GM21367 (cell line): ENCODE measurements at regions not wholly inside any gene's neighbourhood (a gene's known extent, or its start where the extent isn't known, plus 50 kb on each side); places are given as distances from the start of the nearest gene placed in this dataset.

Experiments
- ATAC-seq: cut with Tn5 transposase; IDR thresholded peaks from one replicate; pipeline ENCODE4 v1.9.1; 2021; ENCODE audit not compliant: unreplicated experiment

DNA sequence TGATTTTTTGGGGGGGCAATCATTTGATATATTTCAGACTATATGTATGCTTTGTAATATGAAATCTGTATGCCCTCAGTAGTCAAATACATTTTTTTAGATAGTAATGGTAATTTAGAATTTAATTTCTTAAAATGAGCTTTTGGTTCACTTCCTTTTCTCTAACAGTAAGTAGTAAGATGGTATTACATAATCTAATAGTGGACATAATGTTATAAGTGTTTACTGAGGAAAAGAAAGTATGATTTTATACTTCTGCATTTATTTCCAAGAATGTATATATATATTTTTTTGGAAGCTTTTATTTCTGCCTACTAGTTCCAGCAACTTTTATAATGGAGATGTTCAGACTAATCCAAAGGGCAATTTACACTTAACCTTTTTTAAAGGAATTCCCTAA lies 1450.7 kb upstream of the TENM3 start:
- no peak for ATAC-seq

DNA sequence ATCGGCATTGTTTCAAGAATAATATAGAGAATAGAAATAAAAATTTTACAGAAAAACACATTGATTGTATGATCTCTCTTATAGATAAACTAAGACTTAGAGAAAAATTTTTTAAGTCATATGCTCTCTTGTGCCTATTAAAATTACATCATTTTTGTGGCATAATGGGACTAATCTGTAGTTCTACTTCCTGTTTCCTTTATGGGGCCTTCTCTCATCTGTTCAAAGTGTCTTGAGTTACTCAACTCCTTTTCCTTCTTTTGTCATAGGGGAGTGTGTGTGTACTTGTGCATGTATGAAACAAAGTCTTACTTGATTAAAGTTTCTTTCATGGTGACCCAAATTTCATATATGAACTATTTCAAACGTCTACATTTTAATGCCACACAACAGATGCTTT lies 1448.9 kb upstream of the TENM3 start:
- ATAC-seq = no peak

DNA sequence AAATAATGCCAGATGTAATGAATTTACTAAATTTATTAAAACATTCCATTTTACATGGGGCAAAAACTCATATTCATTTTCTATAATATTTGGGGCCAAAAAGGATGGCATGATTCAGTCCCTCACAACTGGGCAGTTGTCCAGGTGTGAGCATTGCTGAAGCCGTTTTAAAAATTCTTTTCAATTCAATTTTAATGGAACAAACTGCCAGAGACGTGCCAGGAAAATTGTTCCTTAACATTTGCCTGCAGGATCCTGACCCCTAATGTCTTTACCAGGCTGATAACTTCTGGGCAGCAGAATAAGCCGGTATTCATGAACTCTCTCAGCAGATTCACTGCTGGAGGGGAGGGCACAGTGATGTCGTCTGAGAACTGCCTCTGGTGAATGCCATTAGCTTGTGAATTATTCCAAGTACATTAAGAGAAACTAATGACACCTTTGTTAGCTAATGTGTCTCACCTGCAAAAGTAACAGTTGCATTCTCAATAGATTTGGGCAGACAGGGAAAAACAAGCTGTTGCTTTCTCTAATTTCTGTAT lies 1445.1 kb upstream of the TENM3 start:
- ATAC-seq = no peak

DNA sequence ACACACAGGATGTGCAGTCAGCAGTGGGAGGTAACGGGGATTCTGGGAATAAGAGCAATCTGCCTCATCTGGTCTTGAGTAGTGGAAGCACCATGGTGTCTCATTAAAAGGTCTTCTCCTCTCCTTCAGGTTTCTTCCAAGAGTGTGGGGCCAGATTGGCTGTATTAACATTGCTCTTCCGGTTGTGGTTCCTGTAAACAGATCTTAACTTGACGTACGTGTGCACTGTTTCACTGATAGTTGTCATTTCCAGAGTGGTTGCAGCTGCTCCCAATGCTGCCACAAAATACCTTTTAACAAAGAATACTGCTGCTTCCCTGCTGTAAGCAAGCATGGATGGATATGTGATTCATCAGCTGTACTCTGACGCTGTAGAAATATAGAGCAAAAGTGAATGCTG lies 1443.4 kb upstream of the TENM3 start:
- ATAC-seq = no peak

DNA sequence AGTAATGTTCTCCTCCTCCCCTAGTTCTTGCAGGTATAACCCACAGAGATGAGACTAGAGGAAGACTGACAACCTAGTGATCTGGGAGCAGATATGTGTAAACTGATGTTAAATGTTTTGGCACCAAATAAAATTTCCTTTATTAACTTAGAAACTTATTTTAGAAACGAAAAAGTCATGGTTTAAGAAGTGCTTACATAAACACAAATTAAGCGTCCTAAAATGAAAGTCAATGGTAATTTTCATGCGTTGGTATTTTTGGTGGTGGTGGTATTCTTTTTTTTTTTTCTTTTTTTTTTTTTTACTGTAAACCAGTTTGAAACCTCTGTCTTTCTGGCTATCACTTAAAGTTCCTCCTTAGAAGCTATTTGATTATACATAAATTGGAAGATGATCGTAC lies 1438.1 kb upstream of the TENM3 start:
- no peak for ATAC-seq

DNA sequence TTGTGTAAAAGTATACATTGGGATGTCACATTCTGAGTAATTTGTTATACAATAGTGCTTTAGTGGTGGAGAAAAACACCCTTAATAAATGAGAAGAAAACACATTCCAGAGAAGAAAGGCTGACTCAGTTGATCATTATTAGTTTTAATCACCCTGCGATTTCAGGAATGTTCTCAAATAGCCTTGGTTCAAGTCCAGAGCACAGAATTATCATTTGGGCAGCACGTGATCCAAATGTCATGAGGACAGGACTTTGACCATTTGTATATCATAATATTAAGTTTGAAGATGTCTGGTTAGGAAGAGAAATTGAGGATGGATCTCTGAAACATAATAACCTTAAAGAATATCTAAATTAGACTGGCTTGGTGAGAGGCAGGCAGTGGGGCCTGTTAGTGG lies 1434.3 kb upstream of the TENM3 start:
- ATAC-seq = no peak

DNA sequence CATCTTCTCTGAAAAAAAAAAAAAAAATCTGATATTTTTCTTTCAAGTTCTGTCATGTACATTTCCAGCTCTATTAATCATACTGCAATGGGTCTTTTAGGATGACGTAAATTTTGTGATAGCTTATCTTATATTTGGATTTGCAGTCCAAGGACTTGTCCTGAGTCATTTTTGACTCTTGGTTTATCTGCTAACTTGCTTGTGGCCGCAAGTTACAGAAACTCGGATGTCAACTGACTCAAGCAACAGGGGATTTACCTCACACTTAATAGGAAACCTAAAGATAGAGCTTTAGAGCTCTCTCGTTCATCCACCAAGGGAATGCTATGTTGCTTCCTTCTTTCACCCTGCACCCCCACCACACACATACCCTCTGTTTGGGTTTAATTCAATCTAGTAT lies 1433.8 kb upstream of the TENM3 start:
- no peak for ATAC-seq

DNA sequence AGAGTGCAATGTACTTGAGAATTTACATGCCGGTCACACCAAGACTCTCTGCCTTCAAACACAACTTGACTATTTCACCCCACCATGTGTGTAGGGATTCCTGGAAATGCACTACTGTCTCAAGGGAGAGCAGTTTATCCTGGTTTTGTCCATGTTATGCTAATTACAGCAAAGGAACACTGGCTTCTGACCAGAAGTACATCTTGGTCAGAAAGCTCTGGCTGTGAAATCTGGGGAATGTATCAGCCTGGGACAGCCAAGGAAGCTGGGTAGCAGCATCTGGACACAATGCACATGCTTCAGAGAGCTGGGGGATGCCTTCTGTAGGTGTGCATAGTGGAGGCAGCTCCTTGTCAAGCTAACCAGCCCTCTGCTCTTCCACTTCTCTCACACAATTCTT lies 1432.6 kb upstream of the TENM3 start:
- ATAC-seq = no peak

DNA sequence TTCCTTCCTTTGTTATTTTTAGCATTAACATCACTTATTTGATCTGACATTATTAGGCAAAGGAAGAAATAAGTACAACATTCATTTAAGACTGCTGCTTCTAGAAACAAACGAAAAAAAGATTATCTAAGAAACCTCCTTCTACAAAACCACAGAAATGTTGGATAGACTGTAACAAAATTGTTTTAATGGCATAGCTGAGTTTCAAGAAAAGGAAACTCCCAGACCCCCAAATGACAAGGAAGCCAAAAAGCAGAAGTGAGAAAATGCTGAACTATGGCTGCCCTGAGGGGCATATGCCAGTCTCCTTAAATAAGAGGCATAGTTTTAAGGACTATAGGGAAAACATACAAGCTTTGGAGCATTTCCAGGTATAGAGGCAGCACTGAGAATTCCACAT lies 1431.6 kb upstream of the TENM3 start:
- no peak for ATAC-seq

DNA sequence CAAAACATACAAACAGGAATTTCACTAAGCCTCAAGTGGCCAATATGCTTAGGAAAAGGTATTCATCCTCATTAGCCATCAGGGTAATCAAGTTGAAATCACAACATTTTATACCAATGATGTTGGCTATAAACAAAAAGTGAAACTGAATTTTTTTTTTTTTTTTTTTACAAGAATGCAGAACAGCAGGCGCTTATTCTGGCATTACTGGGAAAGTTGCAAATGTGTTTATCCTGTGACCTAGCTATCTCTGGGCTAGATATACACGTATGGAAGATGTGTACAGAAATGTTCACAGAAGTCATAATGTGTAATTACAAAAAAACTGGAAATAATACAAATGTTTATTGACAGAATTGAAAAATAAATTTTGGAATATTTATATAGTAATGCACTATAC lies 1430.4 kb upstream of the TENM3 start:
- ATAC-seq = no peak

DNA sequence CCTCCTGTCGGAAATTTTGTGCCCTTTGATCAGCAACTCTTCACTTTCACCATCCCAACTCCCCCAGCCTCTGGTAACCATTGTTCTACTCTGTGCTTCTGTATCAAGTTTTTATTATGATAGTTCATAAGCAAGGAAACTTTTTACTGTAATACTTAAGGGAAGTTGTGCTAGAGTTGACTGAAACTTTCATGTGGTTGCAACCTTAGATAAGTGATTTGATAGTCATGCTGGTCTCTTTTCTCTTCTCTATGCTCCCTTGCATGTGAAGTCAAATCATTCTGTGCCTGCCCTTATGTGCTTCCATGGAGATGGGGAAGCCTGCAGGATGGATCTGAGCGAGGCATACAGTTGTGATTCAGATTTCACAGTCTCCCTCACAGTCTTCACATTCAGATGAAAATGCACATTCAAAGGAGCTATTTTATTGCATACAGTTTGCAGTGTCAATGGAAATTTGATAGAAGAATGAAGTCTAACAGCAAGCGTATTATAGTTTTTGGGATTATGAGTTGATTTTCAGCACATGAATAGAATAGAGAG lies 1428.3 kb upstream of the TENM3 start:
- ATAC-seq = no peak

DNA sequence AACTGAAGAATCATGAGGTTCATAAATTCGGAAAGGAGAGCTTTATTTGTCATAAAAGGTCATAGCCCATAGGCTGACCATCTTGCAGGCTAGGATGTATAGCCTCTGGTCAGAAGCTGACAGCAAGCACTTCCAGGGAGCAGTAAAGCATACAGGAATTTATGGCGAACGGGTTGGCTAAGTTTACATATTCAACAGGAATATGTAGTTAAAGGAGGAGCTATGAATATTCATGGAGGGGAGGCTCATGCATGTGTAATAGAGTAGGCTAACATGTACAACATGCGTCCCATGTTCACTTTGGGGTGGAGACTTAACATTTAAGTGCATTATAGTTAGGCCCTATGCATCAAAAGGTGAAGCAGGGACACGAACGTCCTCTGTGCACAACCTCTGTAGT lies 1425.7 kb upstream of the TENM3 start:
- no peak for ATAC-seq

DNA sequence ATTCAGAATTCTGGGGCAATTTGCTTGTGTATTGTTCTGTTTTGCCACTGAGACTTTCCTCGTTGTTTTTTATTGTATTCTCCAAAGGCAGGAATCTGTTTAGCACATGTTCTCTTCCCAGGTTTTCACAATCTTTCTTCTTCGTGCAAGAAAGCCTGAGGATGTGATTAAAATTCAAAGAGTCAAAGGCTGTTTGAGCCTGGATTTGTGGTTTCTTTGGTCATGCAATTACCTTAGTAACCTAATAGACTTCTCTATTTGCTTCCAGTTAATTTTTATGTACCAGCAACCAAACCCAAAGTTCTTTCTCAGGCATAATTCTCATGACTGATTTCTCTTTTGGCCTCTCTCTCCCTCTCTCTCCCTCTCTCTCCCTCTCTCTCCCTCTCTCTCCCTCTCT lies 1420.1 kb upstream of the TENM3 start:
- ATAC-seq = no peak

DNA sequence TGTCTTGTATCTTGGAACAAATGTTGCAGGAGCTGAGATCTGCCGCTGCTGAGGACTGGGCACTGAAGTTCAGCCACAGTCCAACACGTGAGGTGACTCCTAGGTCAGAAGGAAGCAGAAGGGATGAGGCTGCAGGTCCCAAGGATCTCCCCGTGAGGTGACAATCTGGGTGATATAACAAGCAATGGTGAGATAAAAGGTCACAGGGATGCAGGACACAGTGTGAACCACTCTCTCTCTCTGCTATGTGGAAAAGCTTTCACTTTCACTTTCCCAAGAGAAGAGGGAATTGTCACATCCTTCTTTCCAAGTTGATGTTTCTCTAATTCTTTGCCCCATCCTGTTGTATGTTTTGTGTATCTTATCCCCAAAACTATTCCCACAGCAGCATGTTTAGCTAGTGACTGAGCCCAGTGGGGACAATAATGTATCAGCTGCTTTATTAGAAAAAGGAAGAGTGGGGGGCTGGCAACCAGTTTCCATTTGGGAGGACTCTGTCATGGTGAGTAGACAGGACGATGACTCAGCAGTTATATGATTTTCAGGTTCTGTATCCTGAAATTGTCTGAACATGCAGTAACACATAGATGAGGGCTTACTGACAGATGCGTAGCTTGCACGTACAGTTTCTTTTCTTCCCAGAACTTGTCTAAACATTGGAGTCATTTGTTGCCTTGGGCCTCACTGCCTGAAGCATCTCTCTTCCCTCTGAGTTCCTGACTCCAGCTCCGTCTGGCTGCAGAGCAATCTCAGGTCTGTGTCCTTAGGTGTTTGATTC lies 1415.8 kb upstream of the TENM3 start:
- ATAC-seq = no peak

DNA sequence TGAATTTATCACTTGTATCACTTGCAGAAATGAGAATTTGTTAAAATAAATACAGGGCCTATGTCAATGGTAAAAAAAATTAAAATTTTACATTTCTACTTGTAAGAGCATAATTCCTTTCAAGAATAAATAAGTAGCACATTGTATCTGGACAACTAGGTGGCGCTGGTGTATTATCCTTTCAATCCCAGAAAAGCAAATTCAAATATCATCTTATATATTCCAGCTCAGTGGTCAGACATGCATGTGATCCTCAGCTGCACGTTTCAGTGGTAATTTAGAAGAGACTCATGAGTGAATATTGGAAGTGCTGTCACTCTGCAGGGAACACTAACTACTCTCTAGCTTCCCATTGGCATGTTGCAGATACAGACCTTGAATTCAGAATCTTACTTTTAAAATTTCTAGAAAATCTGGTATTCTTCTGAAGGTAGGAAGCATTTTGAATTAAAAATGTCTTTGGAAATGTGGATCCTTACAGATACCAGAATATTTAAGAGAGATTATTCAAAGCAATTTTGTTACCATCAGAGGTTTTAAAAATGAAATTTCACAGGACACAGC lies 1414.7 kb upstream of the TENM3 start:
- no peak for ATAC-seq

DNA sequence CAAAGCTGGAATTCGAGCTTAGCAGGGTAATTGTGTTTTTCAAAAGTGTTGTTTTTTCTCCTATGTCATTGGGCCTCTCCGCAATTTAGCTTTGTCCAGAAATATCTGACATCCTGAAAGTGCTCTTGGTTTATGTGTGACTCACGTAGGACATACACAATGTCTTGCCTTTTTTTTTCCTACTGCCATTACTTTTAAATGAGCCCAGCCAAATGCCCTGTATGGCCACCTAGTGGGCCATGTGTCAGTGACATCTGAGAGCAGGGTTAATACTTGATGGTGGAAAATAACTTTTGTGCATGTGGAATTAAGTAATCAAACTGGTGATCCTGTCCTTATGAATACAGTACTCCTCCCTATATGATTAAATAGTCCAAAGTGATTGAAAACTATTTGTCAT lies 1411.1 kb upstream of the TENM3 start:
- no peak for ATAC-seq

DNA sequence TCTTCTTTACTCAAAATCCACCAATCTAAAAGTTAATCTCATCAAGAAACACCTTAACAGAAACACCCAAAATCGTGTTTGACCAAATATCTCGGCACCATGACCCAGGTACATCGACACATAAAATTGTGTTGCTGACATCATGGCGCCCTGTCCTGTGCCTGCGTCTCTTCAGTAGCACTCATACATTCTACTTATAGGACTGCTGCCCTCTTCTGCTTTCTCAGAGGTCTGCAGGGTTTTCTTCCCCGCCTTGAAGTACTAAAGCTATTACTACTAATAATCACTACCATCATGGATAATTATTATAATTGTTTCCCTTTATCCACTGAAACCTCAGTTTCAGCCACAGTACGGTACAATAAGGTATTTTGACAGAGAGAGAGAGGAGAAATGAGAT lies 1403.1 kb upstream of the TENM3 start:
- no peak for ATAC-seq

DNA sequence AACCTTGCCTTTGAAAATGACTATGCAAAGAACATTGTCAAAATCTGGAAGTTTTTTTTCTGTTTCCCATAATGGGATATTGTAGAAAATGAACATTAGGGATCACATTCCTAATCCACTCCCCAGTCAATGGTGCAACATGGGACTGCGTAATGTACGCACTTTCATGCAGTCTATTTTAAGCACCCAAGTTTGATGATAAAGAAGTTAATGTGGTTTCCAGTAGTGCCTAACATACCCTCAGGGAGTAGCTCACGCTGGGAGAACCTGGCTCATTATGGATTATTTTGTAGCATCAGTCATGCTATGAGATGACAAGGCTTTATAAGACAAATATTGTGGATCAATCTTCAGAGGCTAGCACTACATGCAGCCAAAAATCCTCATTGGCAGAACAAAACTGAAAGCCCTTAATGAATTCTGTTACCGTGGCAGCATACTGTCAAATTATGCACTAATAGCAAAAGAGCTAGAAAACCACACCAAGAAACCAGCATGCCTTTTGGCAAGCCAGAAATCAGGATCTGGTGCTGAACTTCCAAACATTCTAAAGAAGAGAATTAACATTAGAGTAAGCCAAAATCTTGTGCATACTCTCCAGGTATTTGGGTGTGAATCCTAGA lies 1392.8 kb upstream of the TENM3 start:
- no peak for ATAC-seq

DNA sequence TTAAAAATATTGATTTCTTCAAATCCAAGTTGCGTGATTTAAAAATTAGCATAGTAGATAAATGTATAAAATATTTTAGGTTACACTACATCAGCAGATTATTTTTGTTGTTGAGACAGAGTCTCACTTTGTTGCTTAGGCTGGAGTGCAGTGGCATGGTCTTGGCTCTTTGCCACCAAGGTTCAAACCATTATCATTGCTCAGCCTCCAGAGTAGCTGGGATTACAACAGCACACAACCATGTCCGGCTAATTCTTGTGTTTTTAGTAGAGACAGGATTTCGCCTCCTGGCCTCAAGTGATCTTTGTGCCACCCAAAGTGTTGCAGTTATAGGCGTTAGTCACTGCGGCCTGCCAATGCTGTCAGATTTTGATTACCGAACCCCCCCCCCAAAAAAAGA lies 1390.5 kb upstream of the TENM3 start:
- ATAC-seq = no peak

DNA sequence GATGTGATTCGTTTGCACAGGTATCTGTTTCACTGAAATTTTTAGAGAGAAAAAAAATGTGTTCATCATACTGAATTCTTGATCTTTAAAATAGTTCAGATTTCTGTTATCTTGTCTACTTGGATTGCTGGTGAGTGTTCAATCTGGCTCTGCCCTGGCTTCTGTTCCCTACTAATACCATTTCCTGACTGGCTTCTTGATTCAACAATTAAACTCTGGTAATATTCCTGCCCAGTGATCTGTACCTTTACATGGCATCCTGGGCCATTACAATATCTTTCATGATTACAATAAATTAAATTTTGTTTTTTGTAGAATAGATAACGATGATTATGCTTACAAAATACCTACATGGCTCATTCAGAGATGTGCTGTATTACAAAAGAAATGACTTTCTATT lies 1388.0 kb upstream of the TENM3 start:
- no peak for ATAC-seq

DNA sequence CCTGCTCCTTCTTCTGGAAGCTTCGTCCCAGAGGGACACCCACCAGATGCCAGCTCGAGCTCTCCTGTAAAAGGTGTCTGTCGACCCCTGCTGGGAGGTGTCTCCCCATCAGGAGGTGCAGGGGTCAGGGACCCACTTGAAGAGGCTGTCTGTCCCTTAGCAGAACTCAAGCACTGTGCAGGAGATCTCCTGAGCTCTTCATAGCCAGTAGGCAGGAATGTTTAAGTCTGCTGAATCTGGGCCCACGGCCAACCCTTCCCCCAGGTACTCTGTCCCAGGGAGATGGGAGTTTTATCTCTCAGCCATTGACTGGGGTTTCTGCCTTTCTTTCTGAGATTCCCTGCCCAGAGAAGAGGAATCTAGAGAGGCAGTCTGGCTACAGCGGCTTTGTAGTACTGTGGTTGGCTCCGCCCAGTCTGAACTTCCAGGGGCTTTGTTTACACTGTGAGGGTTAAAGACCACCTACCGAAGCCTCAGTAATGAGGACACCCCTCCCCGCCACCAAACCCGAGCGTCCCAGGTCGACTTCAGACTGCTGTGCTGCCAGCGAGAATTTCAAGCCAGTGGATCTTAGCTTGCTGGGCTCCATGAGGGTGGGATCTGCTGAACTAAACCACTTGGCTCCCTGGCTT lies 1383.0 kb upstream of the TENM3 start:
- no peak for ATAC-seq

DNA sequence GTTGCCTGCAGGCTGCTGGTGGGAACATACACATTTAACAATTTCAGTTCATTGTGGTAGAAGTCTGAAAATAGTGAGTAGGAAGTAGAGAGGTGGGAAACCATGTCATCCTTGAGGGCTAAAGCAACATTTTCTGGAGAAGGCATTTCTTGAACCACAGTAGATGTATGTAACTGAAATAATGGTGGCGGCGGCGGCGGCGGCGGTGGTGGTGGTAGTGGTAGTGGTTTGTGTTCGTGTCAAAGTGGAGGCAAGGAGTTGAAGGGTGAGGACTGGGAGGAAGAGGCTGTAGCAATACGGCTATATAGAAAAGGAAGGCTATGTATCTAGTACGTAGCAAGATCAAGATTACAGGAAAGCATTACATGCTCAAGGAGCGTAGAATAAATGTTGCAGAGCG lies 1381.6 kb upstream of the TENM3 start:
- no peak for ATAC-seq
